Astrocyte (in vitro differentiated cells and primary cell): ENCODE measurements at regions not wholly inside any gene's neighbourhood (a gene's known extent, or its start where the extent isn't known, plus 50 kb on each side); places are given as distances from the start of the nearest gene placed in this dataset.

Source experiments
- EZH2 ChIP-seq: IDR thresholded peaks from 2 replicates; pipeline ENCODE4 v1.6.1; 2012; ENCODE audit warnings: mild to moderate bottlenecking, low read length, inconsistent platforms; ENCODE audit not compliant: insufficient read depth
- TF ChIP-seq, protein P1 (sequence below): IDR thresholded peaks from 2 replicates; pipeline ENCODE4 v1.5.1; 2011; ENCODE audit warnings: low read depth, mild to moderate bottlenecking, inconsistent platforms, low read length, moderate library complexity; ENCODE audit not compliant: insufficient read depth

DNA sequence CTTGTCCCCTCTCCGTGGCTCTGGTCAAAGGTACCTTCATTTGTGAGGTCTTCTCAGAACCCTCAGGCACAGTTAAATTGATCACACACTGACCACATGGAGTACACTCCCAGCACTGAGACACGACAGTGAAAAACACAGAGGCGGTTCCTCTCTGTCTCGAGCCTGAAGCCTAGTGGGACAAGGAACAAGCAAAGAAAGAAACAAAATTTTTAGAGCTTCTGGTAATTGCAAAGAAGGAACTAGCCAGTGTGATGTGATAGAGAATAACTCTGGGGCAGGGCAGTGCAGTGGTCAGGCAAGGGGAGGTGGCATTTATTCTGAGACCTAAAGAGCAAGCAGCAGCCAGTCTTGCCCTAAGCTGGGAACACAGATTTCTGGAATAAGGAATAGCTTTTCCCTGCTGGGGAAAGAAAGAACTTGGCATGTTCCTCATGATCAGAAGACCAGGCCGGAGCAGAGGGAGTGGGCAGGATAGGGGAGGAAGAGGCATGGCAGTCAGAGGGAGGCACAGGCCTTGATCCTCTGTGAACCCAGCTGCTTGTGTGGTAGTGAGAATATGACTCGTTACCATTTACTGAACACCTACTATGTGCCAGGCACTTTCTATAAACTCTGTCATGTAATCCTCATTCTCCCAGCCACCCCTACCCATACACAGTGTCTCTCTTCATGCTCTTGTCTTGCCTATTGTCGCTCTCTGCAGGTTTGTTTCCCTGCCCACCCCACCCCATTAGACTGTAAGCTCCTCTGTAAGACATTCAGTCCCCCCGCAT lies 262.3 kb upstream of the HES1 start:
- TF ChIP-seq, protein P1, sequence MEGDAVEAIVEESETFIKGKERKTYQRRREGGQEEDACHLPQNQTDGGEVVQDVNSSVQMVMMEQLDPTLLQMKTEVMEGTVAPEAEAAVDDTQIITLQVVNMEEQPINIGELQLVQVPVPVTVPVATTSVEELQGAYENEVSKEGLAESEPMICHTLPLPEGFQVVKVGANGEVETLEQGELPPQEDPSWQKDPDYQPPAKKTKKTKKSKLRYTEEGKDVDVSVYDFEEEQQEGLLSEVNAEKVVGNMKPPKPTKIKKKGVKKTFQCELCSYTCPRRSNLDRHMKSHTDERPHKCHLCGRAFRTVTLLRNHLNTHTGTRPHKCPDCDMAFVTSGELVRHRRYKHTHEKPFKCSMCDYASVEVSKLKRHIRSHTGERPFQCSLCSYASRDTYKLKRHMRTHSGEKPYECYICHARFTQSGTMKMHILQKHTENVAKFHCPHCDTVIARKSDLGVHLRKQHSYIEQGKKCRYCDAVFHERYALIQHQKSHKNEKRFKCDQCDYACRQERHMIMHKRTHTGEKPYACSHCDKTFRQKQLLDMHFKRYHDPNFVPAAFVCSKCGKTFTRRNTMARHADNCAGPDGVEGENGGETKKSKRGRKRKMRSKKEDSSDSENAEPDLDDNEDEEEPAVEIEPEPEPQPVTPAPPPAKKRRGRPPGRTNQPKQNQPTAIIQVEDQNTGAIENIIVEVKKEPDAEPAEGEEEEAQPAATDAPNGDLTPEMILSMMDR = no peak
- no peak for TF ChIP-seq EZH2
